Neural cell (in vitro differentiated cells): ENCODE measurements at regions not wholly inside any gene's neighbourhood (a gene's known extent, or its start where the extent isn't known, plus 50 kb on each side); places are given as distances from the start of the nearest gene placed in this dataset.

Source experiments
- CTCF ChIP-seq: fragments of 450-650 bp; IDR thresholded peaks from 2 replicates; pipeline ENCODE4 v1.5.1; 2014; ENCODE audit warnings: antibody characterized with exemption, mild to moderate bottlenecking, moderate library complexity; ENCODE audit not compliant: poor library complexity, severe bottlenecking
- EP300 ChIP-seq: fragments of 450-650 bp; conservative IDR thresholded peaks from 2 replicates; pipeline ENCODE4 v1.6.1; 2014; ENCODE audit warnings: antibody characterized with exemption, mild to moderate bottlenecking, moderate library complexity; ENCODE audit not compliant: poor library complexity, severe bottlenecking
- EZH2 ChIP-seq: fragments of 200-600, 300-800 bp; shearing (Covaris generic), sonication (generic); IDR thresholded peaks from 2 replicates; pipeline ENCODE4 v1.6.1; 2014; ENCODE audit warnings: antibody characterized with exemption, low read length, borderline replicate concordance, mild to moderate bottlenecking; ENCODE audit not compliant: insufficient read depth, poor library complexity, severe bottlenecking
- MXI1 ChIP-seq: fragments of 450-650 bp; conservative IDR thresholded peaks from 2 replicates; pipeline ENCODE4 v1.6.1; 2014; ENCODE audit warnings: antibody characterized with exemption, mild to moderate bottlenecking; ENCODE audit not compliant: poor library complexity, severe bottlenecking
- POLR2AphosphoS5 ChIP-seq: IDR thresholded peaks from 2 replicates; pipeline ENCODE4 v1.6.1; 2012
- RAD21 ChIP-seq: fragments of 450-650 bp; conservative IDR thresholded peaks from 2 replicates; pipeline ENCODE4 v1.6.1; 2014; ENCODE audit warnings: antibody characterized with exemption, mild to moderate bottlenecking, moderate library complexity
- REST ChIP-seq: IDR thresholded peaks from 2 replicates; pipeline ENCODE4 v1.6.1; 2012; ENCODE audit warnings: borderline replicate concordance
- SMC3 ChIP-seq: fragments of 450-650 bp; conservative IDR thresholded peaks from 2 replicates; pipeline ENCODE4 v1.6.1; 2014; ENCODE audit warnings: antibody characterized with exemption, mild to moderate bottlenecking, moderate library complexity; ENCODE audit not compliant: poor library complexity
- TAF1 ChIP-seq: IDR thresholded peaks from 2 replicates; pipeline ENCODE4 v1.6.1; 2012; ENCODE audit warnings: low read depth

GRCh38 chr2:142223309-142223708 is 92.5 kb upstream of the LRP1B start:
- TF ChIP-seq TAF1 (no peak), CTCF (no peak), POLR2AphosphoS5 (no peak), EP300 (no peak), EZH2 (no peak), SMC3 (no peak), REST (no peak), MXI1 (no peak), RAD21 (no peak)
